NAMALWA (cell line): ENCODE measurements at regions not wholly inside any gene's neighbourhood (a gene's known extent, or its start where the extent isn't known, plus 50 kb on each side); places are given as distances from the start of the nearest gene placed in this dataset.

Experiments used
- DNase-seq: peaks from one replicate; pipeline ENCODE4 v3.0.0-alpha.2; 2015; ENCODE audit warnings: low spot score

- no peak for DNase-seq
These were observed 63.6 kb downstream of the PCDH7 start for GRCh38 chr4:30783751-30784150.

- no peak for DNase-seq
These were observed 69.1 kb downstream of the PCDH7 start for GRCh38 chr4:30789219-30789671.

GRCh38 chr4:30790123-30790522, 70.0 kb downstream of the PCDH7 start:
- no peak for DNase-seq

GRCh38 chr4:30790998-30791397, 70.8 kb downstream of the PCDH7 start:
- no peak for DNase-seq

GRCh38 chr4:30792601-30793000, 72.4 kb downstream of the PCDH7 start:
- DNase-seq, result no peak

- no peak for DNase-seq
These were observed 81.7 kb downstream of the PCDH7 start for GRCh38 chr4:30801876-30802275.

GRCh38 chr4:30802622-30803323, 82.6 kb downstream of the PCDH7 start:
- DNase-seq, result no peak

GRCh38 chr4:30808276-30808675, 88.1 kb downstream of the PCDH7 start:
- no peak for DNase-seq

GRCh38 chr4:30811296-30811695, 91.1 kb downstream of the PCDH7 start:
- DNase-seq, result no peak

- no peak for DNase-seq
These were observed 95.5 kb downstream of the PCDH7 start for GRCh38 chr4:30815685-30816084.

GRCh38 chr4:30817447-30817846, 97.3 kb downstream of the PCDH7 start:
- DNase-seq, result no peak

- no peak for DNase-seq
These were observed 98.4 kb downstream of the PCDH7 start for GRCh38 chr4:30818541-30818940.

- DNase-seq, result no peak
These were observed 101.1 kb downstream of the PCDH7 start for GRCh38 chr4:30821275-30821674.

- DNase-seq, result no peak
These were observed 101.9 kb downstream of the PCDH7 start for GRCh38 chr4:30821859-30822612.

- no peak for DNase-seq
These were observed 102.9 kb downstream of the PCDH7 start for GRCh38 chr4:30822911-30823551.

GRCh38 chr4:30825008-30825770, 105.0 kb downstream of the PCDH7 start:
- DNase-seq, result no peak

- DNase-seq, result no peak
These were observed 108.2 kb downstream of the PCDH7 start for GRCh38 chr4:30828264-30828926.

GRCh38 chr4:30832639-30833038, 112.5 kb downstream of the PCDH7 start:
- DNase-seq, result no peak

- no peak for DNase-seq
These were observed 113.0 kb downstream of the PCDH7 start for GRCh38 chr4:30833206-30833605.

GRCh38 chr4:30835044-30835443, 114.9 kb downstream of the PCDH7 start:
- no peak for DNase-seq

GRCh38 chr4:30836231-30836630, 116.1 kb downstream of the PCDH7 start:
- no peak for DNase-seq

- no peak for DNase-seq
These were observed 117.0 kb downstream of the PCDH7 start for GRCh38 chr4:30837131-30837539.
